Tibial nerve (tissue), 3 donors: ENCODE measurements at regions not wholly inside any gene's neighbourhood (a gene's known extent, or its start where the extent isn't known, plus 50 kb on each side); places are given as distances from the start of the nearest gene placed in this dataset.
"Not testable (repeated sequence)": the region's sequence is repeated elsewhere in the genome, so short reads cannot be mapped to it uniquely, and the experiment has no call there.

Experiments
- CTCF ChIP-seq, 5 experiments: fragments of 200-600 bp in 3 of 5; fragments of 450-650 bp in 2 of 5; sonication (generic) in 3 of 5; IDR thresholded peaks; one replicate each; pipeline ENCODE4 v1.5.1; 2016 to 2019; ENCODE audit warnings: antibody characterized with exemption in 5 of 5, mild to moderate bottlenecking in 3 of 5, moderate library complexity in 2 of 5
- POLR2A ChIP-seq, 2 donors: fragments of 450-650 bp; IDR thresholded peaks; one replicate each; pipeline ENCODE4 v1.6.1; 2017; ENCODE audit warnings: antibody characterized with exemption in 2 of 2, mild to moderate bottlenecking in 2 of 2, moderate library complexity in 2 of 2

DNA sequence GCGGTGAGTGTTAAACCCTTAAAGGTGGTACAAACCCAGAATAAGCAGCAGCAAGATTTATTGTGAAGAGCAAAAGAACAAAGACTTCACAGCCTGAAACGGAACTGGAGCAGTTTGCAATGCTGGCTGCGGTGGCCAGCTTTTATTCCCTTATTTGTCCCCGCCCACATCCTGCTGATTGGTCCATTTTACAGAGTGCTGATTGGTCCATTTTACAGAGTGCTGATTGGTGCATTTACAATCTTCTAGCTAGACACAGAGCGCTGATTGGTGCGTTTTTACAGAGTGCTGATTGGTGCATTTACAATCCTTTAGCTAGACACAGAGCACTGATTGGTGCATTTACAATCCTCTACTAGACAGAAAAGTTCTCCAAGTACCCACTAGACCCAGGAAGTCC, 73.6 kb upstream of the GTF3A start:
- not testable (repeated sequence) for TF ChIP-seq POLR2A, CTCF (IDR thresholded peaks at IDR 0.05)
